IPS DF 6.9 (cell line): ENCODE measurements at regions not wholly inside any gene's neighbourhood (a gene's known extent, or its start where the extent isn't known, plus 50 kb on each side); places are given as distances from the start of the nearest gene placed in this dataset.

ENCODE experiments used
- DNase-seq: peaks from one replicate; pipeline ENCODE4 v3.0.0-alpha.2; 2013; ENCODE audit warnings: low read depth, low spot score
- H3K27ac ChIP-seq: one replicate; pipeline ENCODE4 v1.5.1; 2013; ENCODE audit warnings: low read length, control low read depth
- H3K27me3 ChIP-seq: 2 replicates; pipeline ENCODE4 v1.6.1; 2013; ENCODE audit warnings: mild to moderate bottlenecking, low read length; ENCODE audit not compliant: control insufficient read depth, insufficient read depth
- H3K36me3 ChIP-seq: 2 replicates; pipeline ENCODE4 v1.6.1; 2013; ENCODE audit warnings: low read length; ENCODE audit not compliant: control insufficient read depth, insufficient read depth
- H3K4me1 ChIP-seq: 2 replicates; pipeline ENCODE4 v1.6.1; 2013; ENCODE audit warnings: low read length; ENCODE audit not compliant: control insufficient read depth, insufficient read depth
- H3K4me3 ChIP-seq: 2 replicates; pipeline ENCODE4 v1.5.1; 2013; ENCODE audit warnings: mild to moderate bottlenecking, low read length
- H3K9me3 ChIP-seq: 2 replicates; pipeline ENCODE4 v1.6.1; 2013; ENCODE audit warnings: low read length, inconsistent platforms; ENCODE audit not compliant: control insufficient read depth, insufficient read depth
- WGBS: extraction: QIAGEN DNeasy Blood & Tissue Kit; methylation state at CpG from one replicate; pipeline ENCODE4 v1.1.7; 2013; ENCODE audit warnings: mixed read lengths, missing lambda C conversion rate; ENCODE audit not compliant: insufficient read length, insufficient coverage; 5-methylcytosine and 5-hydroxymethylcytosine counted together

- Histone ChIP-seq H3K36me3 (no peaks in the 10 kb centered on the region), H3K27me3 (no peaks in the 10 kb centered on the region), H3K4me3 (no peak overlapping the region), H3K4me1 (no peaks in the 10 kb centered on the region), H3K9me3 (no peaks in the 10 kb centered on the region), H3K27ac (no peak overlapping the region)
- no peak for DNase-seq
- WGBS = no CpG with 5 or more reads among the region's 3 CpGs
These were observed 424.9 kb downstream of the FGF9 start for GRCh38 chr13:22095794-22096193.

- DNase-seq = no peak
- no peak overlapping the region for H3K27ac ChIP-seq
- H3K4me1 ChIP-seq = no peaks in the 10 kb centered on the region
- no peak overlapping the region for H3K4me3 ChIP-seq
- no peaks in the 10 kb centered on the region for H3K36me3 ChIP-seq
- H3K9me3 ChIP-seq = no peaks in the 10 kb centered on the region
- no peaks in the 10 kb centered on the region for H3K27me3 ChIP-seq
These were observed 428.7 kb downstream of the FGF9 start for GRCh38 chr13:22099585-22099984.

GRCh38 chr13:22102271-22102670 lies 431.4 kb downstream of the FGF9 start:
- WGBS = no CpG with 5 or more reads among the region's 1 CpG
- no peaks in the 10 kb centered on the region for H3K9me3 ChIP-seq
- no peaks in the 10 kb centered on the region for H3K27me3 ChIP-seq
- H3K27ac ChIP-seq = no peak overlapping the region
- DNase-seq = no peak
- no peaks in the 10 kb centered on the region for H3K36me3 ChIP-seq
- H3K4me1 ChIP-seq = no peaks in the 10 kb centered on the region
- H3K4me3 ChIP-seq = no peak overlapping the region

GRCh38 chr13:22103046-22104027 lies 432.5 kb downstream of the FGF9 start:
- Histone ChIP-seq H3K4me1 (no peaks in the 10 kb centered on the region), H3K36me3 (no peaks in the 10 kb centered on the region), H3K4me3 (no peak overlapping the region), H3K27ac (no peak overlapping the region), H3K27me3 (no peaks in the 10 kb centered on the region), H3K9me3 (no peaks in the 10 kb centered on the region)
- DNase-seq = no peak
- no CpG with 5 or more reads among the region's 10 CpGs for WGBS

GRCh38 chr13:22106058-22106457 lies 435.2 kb downstream of the FGF9 start:
- H3K9me3 ChIP-seq = no peaks in the 10 kb centered on the region
- H3K4me3 ChIP-seq = no peak overlapping the region
- H3K27me3 ChIP-seq = no peaks in the 10 kb centered on the region
- no peaks in the 10 kb centered on the region for H3K4me1 ChIP-seq
- no CpG with 5 or more reads among the region's 3 CpGs for WGBS
- no peaks in the 10 kb centered on the region for H3K36me3 ChIP-seq
- DNase-seq = no peak
- H3K27ac ChIP-seq = no peak overlapping the region

GRCh38 chr13:22107549-22107948 lies 436.7 kb downstream of the FGF9 start:
- no peaks in the 10 kb centered on the region for H3K9me3 ChIP-seq

GRCh38 chr13:22108283-22108942 lies 437.5 kb downstream of the FGF9 start:
- no peaks in the 10 kb centered on the region for H3K36me3 ChIP-seq
- no peaks in the 10 kb centered on the region for H3K27me3 ChIP-seq
- H3K4me1 ChIP-seq = no peaks in the 10 kb centered on the region
- H3K27ac ChIP-seq = no peak overlapping the region
- no peak overlapping the region for H3K4me3 ChIP-seq
- WGBS = no CpG with 5 or more reads among the region's 3 CpGs
- H3K9me3 ChIP-seq = no peaks in the 10 kb centered on the region
- no peak for DNase-seq

More at GRCh38 chr13:22107549-22107948, 436.7 kb downstream of the FGF9 start:
- H3K36me3 ChIP-seq = no peaks in the 10 kb centered on the region
- H3K27me3 ChIP-seq = no peaks in the 10 kb centered on the region
- no peak overlapping the region for H3K27ac ChIP-seq
- DNase-seq = no peak
- no peak overlapping the region for H3K4me3 ChIP-seq
- H3K4me1 ChIP-seq = no peaks in the 10 kb centered on the region
- WGBS = no CpG with 5 or more reads among the region's 4 CpGs

GRCh38 chr13:22108979-22109378 lies 438.1 kb downstream of the FGF9 start:
- no peaks in the 10 kb centered on the region for H3K4me1 ChIP-seq
- H3K27ac ChIP-seq = no peak overlapping the region
- H3K36me3 ChIP-seq = no peaks in the 10 kb centered on the region
- DNase-seq = no peak
- no peak overlapping the region for H3K4me3 ChIP-seq
- no CpG with 5 or more reads among the region's 4 CpGs for WGBS
- no peaks in the 10 kb centered on the region for H3K27me3 ChIP-seq
- H3K9me3 ChIP-seq = no peaks in the 10 kb centered on the region

- H3K36me3 ChIP-seq = no peaks in the 10 kb centered on the region
- WGBS = no CpG with 5 or more reads among the region's 6 CpGs
- no peak for DNase-seq
- H3K4me1 ChIP-seq = no peaks in the 10 kb centered on the region
- no peak overlapping the region for H3K27ac ChIP-seq
- H3K9me3 ChIP-seq = no peaks in the 10 kb centered on the region
- H3K4me3 ChIP-seq = no peak overlapping the region
- no peaks in the 10 kb centered on the region for H3K27me3 ChIP-seq
These were observed 439.5 kb downstream of the FGF9 start for GRCh38 chr13:22110368-22110767.

GRCh38 chr13:22111152-22111783 lies 440.4 kb downstream of the FGF9 start:
- no CpG with 5 or more reads among the region's 8 CpGs for WGBS

More at GRCh38 chr13:22111152-22111783, 440.4 kb downstream of the FGF9 start:
- Histone ChIP-seq H3K4me1 (no peaks in the 10 kb centered on the region), H3K27me3 (no peaks in the 10 kb centered on the region), H3K4me3 (no peak overlapping the region), H3K9me3 (no peaks in the 10 kb centered on the region), H3K36me3 (no peaks in the 10 kb centered on the region), H3K27ac (no peak overlapping the region)
- DNase-seq = no peak
